Activated CD8-positive, alpha-beta T cell treated with anti-CD3 and anti-CD28 coated beads for 36 hours (primary cell): ENCODE measurements at regions not wholly inside any gene's neighbourhood (a gene's known extent, or its start where the extent isn't known, plus 50 kb on each side); places are given as distances from the start of the nearest gene placed in this dataset.

Experiments used
- ATAC-seq: fragments of 200-7000 bp; cut with Tn5 transposase; one replicate; pipeline ENCODE4 v1.10.0; 2021; ENCODE audit warnings: mild to moderate bottlenecking, moderate library complexity
- CTCF ChIA-PET: fragments of 350-600 bp; sonication (Branson Sonifier 250); formaldehyde crosslinking; loops from one replicate; lab custom pipeline; 2021; ENCODE audit warnings: antibody characterized with exemption; lab: Charles Lee
- POLR2A ChIA-PET: fragments of 350-600 bp; sonication (Branson Sonifier 250); formaldehyde crosslinking; loops from one replicate; lab custom pipeline; 2021; ENCODE audit warnings: antibody characterized with exemption; lab: Charles Lee
- DNase-seq: peaks from one replicate; pipeline ENCODE4 v3.0.0-alpha.2; 2020
- H3K27ac Mint-ChIP-seq: one replicate; pipeline ENCODE4 v1.8.0; 2021; ENCODE audit warnings: mild to moderate bottlenecking, mixed read lengths
- H3K27me3 Mint-ChIP-seq: one replicate; pipeline ENCODE4 v1.8.0; 2021; ENCODE audit warnings: mixed read lengths
- H3K36me3 Mint-ChIP-seq: one replicate; pipeline ENCODE4 v1.8.0; 2021; ENCODE audit warnings: low read depth, mixed read lengths
- H3K4me1 Mint-ChIP-seq: one replicate; pipeline ENCODE4 v1.8.0; 2021; ENCODE audit warnings: low read depth, mixed read lengths
- H3K4me3 Mint-ChIP-seq: one replicate; pipeline ENCODE4 v1.8.0; 2021; ENCODE audit warnings: mild to moderate bottlenecking, moderate library complexity, mixed read lengths
- H3K9me3 Mint-ChIP-seq: one replicate; pipeline ENCODE4 v1.8.0; 2021; ENCODE audit warnings: mixed read lengths
- intact Hi-C: fragments of 100-400 bp; cut with micrococcal nuclease; formaldehyde crosslinking; loops from one replicate; pipeline ENCODE4 v1.10.0; 2022
- TF ChIP-seq, protein P1 (sequence below): fragments of 200-600 bp; IDR thresholded peaks from one replicate; pipeline ENCODE4 v1.8.0; 2022; ENCODE audit warnings: antibody characterized with exemption, mild to moderate bottlenecking

DNA sequence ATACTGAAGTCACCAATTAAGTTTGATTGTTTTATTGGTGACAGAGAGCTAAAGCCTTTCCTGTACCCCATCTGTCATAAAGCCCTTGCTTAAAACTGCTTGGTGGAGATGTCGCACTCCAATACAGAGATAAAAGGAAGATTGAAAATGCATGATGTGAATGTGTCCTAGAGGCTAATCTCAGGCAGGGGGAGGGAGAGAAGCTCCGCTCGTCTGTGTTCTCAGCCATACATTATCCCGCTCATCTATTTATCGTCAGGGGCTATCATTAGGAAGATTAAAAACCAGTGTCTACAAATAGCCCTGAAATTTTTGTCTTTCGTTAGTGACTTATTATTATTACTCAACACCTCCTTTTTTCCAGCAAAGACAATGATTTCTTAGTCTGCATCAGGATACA lies 110.3 kb downstream of the CMPK2 start:
- H3K27ac Mint-ChIP-seq: no peak overlapping the region
- TF ChIP-seq, protein P1, sequence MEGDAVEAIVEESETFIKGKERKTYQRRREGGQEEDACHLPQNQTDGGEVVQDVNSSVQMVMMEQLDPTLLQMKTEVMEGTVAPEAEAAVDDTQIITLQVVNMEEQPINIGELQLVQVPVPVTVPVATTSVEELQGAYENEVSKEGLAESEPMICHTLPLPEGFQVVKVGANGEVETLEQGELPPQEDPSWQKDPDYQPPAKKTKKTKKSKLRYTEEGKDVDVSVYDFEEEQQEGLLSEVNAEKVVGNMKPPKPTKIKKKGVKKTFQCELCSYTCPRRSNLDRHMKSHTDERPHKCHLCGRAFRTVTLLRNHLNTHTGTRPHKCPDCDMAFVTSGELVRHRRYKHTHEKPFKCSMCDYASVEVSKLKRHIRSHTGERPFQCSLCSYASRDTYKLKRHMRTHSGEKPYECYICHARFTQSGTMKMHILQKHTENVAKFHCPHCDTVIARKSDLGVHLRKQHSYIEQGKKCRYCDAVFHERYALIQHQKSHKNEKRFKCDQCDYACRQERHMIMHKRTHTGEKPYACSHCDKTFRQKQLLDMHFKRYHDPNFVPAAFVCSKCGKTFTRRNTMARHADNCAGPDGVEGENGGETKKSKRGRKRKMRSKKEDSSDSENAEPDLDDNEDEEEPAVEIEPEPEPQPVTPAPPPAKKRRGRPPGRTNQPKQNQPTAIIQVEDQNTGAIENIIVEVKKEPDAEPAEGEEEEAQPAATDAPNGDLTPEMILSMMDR: no peak
- POLR2A ChIA-PET: no interaction called here
- H3K27me3 Mint-ChIP-seq: peaks cover 12% of the 10 kb centered on the region
- ATAC-seq (no peak), DNase-seq (no peak)
- intact Hi-C loops: no loop called here
- H3K4me1 Mint-ChIP-seq: no peaks in the 10 kb centered on the region
- CTCF ChIA-PET: interaction anchor here (1.0 kb wide), 1 partner anchor 19 kb away, joined by 4 read pairs; no protein-coding TSS in a partner anchor
- no peak overlapping the region for H3K4me3 Mint-ChIP-seq
- H3K36me3 Mint-ChIP-seq: no peaks in the 10 kb centered on the region
- H3K9me3 Mint-ChIP-seq: no peaks in the 10 kb centered on the region

DNA sequence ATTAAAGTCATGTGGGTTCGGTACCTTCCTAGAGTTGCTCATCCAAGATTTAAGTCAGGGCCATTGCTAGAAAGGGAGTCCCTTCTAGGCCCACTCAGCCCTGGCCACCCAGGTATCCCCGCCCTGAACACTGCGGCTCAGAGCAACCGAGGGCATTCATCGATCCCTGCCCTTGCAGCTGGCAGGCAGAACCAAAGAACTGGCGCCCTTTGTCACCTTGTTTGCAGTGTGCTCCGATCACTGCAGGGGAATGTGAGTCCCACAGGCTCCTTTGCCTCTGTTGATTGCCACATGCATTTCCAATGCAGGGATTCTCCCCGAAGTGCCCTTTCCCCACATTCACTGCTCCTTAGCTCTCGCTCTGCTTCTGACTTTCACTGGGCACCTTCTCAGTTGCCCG lies 108.5 kb downstream of the CMPK2 start:
- no peaks in the 10 kb centered on the region for H3K9me3 Mint-ChIP-seq
- CTCF ChIA-PET: interaction anchor here (1.3 kb wide), 1 partner anchor 15 kb away, joined by 5 read pairs; no protein-coding TSS in a partner anchor
- DNase-seq (no peak), ATAC-seq (no peak)
- intact Hi-C loops: no loop called here
- no peak overlapping the region for H3K4me3 Mint-ChIP-seq
- TF ChIP-seq, protein P1: no peak
- no peak overlapping the region for H3K27ac Mint-ChIP-seq
- H3K4me1 Mint-ChIP-seq: no peaks in the 10 kb centered on the region
- H3K36me3 Mint-ChIP-seq: no peaks in the 10 kb centered on the region
- POLR2A ChIA-PET: no interaction called here
- H3K27me3 Mint-ChIP-seq: peaks cover 9% of the 10 kb centered on the region

DNA sequence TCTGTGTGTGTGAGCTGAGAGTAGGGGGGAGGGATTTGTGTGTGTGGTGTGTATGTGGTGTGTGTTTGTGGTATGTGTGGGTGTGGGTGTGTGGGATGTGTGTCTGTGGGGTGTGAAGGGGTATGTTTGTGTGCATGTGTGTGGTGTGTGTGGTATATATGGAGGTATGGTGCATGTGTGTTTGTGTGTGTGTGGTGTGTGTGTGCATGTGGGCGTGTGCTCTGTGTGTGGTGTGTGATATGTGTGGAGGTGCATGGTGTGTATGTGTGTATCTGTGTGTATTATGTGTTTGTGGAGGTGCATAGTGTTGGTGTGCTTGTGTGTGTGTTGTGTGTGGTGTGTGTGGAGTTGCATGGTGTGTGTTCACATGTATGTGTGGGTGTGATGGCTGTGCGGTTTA lies 106.0 kb downstream of the CMPK2 start:
- POLR2A ChIA-PET: no interaction called here
- Mint-ChIP-seq H3K27ac (no peak overlapping the region), H3K4me1 (no peaks in the 10 kb centered on the region), H3K27me3 (peaks cover 7% of the 10 kb centered on the region), H3K9me3 (no peaks in the 10 kb centered on the region), H3K4me3 (no peak overlapping the region), H3K36me3 (no peaks in the 10 kb centered on the region)
- no peak for DNase-seq
- TF ChIP-seq, protein P1: no peak
- CTCF ChIA-PET: no interaction called here
- ATAC-seq: no peak
- intact Hi-C loops: no loop called here

DNA sequence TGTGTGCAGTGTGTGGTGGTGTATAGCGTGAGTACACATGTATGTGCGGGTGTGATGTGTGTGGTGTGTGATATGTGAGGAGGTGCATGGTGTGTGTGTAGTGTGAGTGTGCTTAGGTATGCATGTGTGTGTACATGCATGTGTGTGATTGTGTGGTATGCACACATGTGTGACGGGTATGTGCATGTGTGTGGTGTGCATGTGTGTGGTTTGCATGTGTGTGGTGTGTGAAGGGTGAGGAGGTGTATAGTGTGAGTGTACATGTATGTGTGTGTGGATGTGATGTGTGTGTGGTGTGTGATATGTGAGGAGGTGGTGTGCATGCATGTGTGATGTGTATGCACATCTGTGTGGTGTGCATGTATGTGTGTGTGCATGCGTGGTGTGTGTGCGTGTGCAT lies 105.6 kb downstream of the CMPK2 start:
- no peak for DNase-seq
- TF ChIP-seq, protein P1: no peak
- no peak for ATAC-seq
- Mint-ChIP-seq H3K4me1 (no peaks in the 10 kb centered on the region), H3K9me3 (no peaks in the 10 kb centered on the region), H3K27me3 (peaks cover 7% of the 10 kb centered on the region), H3K36me3 (no peaks in the 10 kb centered on the region), H3K27ac (no peak overlapping the region), H3K4me3 (no peak overlapping the region)
- CTCF ChIA-PET: interaction anchor here (2.3 kb wide), 1 partner anchor 13 kb away, joined by 6 read pairs; no protein-coding TSS in a partner anchor
- POLR2A ChIA-PET: no interaction called here
- intact Hi-C loops: no loop called here

DNA sequence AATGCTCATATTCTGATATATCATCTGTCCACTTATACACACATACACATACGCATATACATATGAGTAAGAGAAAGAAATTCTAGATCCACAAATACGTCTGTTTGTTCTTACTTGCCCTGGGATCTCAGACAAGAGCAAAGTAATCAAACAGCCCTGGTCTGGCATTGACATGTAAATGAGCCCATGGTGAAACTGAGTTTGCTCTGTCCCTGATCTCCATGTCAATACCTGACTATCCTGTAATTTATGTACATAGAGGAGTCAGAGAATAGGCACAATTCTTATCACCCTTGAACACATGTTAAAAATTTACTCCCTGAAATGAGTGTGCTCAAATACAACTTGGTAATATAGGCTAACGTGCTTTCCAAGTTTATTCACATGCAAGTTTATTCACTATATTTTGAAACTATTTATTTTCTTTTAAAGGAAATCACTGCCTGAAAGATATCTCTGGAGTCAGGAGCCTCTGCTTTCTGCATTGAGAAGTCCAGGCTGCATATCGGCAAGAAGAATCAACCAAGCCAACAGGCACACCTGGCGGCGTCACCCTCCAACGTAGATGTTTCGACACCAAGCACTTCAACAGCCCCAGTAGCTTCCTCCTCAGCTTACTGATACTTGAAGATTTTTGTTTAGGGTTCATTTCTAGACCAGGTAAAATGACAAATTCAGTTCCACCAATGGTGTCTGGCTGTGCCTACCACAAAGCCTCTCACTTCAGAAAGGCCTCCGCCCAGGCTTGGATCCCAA lies 100.6 kb downstream of the CMPK2 start:
- POLR2A ChIA-PET: no interaction called here
- TF ChIP-seq, protein P1: no peak
- CTCF ChIA-PET: no interaction called here
- intact Hi-C loops: no loop called here
- H3K4me3 Mint-ChIP-seq: no peak overlapping the region
- ATAC-seq (no peak), DNase-seq (no peak)
- H3K27me3 Mint-ChIP-seq: peaks cover 1% of the 10 kb centered on the region
- H3K27ac Mint-ChIP-seq: no peak overlapping the region
- H3K4me1 Mint-ChIP-seq: no peaks in the 10 kb centered on the region
- H3K36me3 Mint-ChIP-seq: no peaks in the 10 kb centered on the region
- no peaks in the 10 kb centered on the region for H3K9me3 Mint-ChIP-seq
